ENCODE measurements at regions not wholly inside any gene's neighbourhood (a gene's known extent, or its start where the extent isn't known, plus 50 kb on each side); places are given as distances from the start of the nearest gene placed in this dataset.

DNA sequence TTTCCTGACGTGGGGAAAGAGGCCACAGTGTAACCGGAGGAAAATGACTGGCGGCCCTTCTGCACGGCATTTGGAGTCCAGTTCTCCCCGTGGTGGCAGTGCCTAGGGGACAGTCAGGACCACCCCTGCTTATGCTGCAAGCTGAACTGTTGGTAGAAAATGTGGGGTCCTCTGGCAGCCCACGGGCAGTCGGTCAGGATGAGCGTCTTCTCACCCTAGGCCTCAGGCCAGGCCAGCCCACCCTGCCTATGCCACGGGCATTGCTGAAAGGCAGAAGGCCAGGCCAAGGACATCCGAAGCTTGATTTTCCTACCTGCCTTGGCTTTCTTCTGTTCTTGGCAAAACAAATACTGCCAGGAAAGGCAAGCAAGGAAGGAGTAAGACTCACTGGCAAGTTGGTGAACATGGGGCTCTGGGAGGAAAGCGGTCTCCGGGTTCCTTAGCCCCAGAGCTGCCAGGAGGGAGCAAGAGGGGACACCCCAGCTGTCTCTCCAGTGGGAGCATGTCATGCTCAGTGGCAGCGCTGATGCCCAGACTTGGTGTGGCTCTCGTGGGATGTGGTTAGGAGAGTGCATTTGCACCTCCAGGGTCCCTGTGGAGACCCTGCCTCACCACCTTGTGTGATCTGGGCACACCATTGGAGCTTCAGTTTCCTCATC, 311.6 kb downstream of the QKI start:
- no peak for TF ChIP-seq POLR2AphosphoS5 (IDR thresholded peaks at IDR 0.05; ENCODE audit: low read depth, low read length)
- TF ChIP-seq TAF1 (IDR thresholded peaks at IDR 0.05; ENCODE audit: borderline replicate concordance, insufficient read depth, low read length) = no peak
- no peak for TF ChIP-seq REST (IDR thresholded peaks at IDR 0.05; ENCODE audit: insufficient read depth in 1 of 2, low read depth in 2 of 2, low read length in 2 of 2)
- TF ChIP-seq SIN3A (IDR thresholded peaks at IDR 0.05; ENCODE audit: borderline replicate concordance, insufficient read depth, low read length) = no peak
- TF ChIP-seq FOXP2 (optimal IDR thresholded peaks at IDR 0.05; ENCODE audit: borderline replicate concordance, extremely low read depth, extremely low read length, insufficient read depth) = no peak

- TF ChIP-seq SIN3A (IDR thresholded peaks at IDR 0.05; ENCODE audit: borderline replicate concordance, insufficient read depth, low read length) (no peak), REST (IDR thresholded peaks at IDR 0.05; ENCODE audit: insufficient read depth in 1 of 2, low read depth in 2 of 2, low read length in 2 of 2) (no peak), TAF1 (IDR thresholded peaks at IDR 0.05; ENCODE audit: borderline replicate concordance, insufficient read depth, low read length) (no peak), POLR2AphosphoS5 (IDR thresholded peaks at IDR 0.05; ENCODE audit: low read depth, low read length) (no peak), FOXP2 (optimal IDR thresholded peaks at IDR 0.05; ENCODE audit: borderline replicate concordance, extremely low read depth, extremely low read length, insufficient read depth) (no peak)
These were observed 310.8 kb downstream of the QKI start for GRCh38 chr6:163725008-163725941.

GRCh38 chr6:163724196-163724595, 309.7 kb downstream of the QKI start:
- TF ChIP-seq REST (IDR thresholded peaks at IDR 0.05; ENCODE audit: insufficient read depth in 1 of 2, low read depth in 2 of 2, low read length in 2 of 2) (no peak), SIN3A (IDR thresholded peaks at IDR 0.05; ENCODE audit: borderline replicate concordance, insufficient read depth, low read length) (no peak), TAF1 (IDR thresholded peaks at IDR 0.05; ENCODE audit: borderline replicate concordance, insufficient read depth, low read length) (no peak), POLR2AphosphoS5 (IDR thresholded peaks at IDR 0.05; ENCODE audit: low read depth, low read length) (no peak), FOXP2 (optimal IDR thresholded peaks at IDR 0.05; ENCODE audit: borderline replicate concordance, extremely low read depth, extremely low read length, insufficient read depth) (no peak)

DNA sequence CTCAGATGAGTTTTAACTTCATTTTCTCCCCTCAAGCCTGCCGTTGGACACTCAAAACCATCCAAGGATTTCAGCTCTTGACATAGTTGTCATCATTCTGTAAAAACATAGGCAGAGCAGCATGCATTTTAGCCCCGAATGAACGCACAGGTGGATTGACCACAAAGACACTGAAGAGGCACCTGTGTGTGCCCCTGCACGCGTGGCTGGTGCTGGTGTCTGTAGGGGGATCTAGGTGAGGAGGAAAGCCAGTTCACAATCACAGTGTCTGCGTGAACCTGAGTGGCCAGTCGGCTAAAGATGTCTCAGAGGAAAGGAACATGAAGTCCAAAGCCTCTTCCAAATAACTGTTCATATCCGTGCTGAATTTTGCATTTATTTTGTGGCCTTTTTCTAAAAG, 309.2 kb downstream of the QKI start:
- TF ChIP-seq REST (IDR thresholded peaks at IDR 0.05; ENCODE audit: insufficient read depth in 1 of 2, low read depth in 2 of 2, low read length in 2 of 2) (no peak), POLR2AphosphoS5 (IDR thresholded peaks at IDR 0.05; ENCODE audit: low read depth, low read length) (no peak), SIN3A (IDR thresholded peaks at IDR 0.05; ENCODE audit: borderline replicate concordance, insufficient read depth, low read length) (no peak), TAF1 (IDR thresholded peaks at IDR 0.05; ENCODE audit: borderline replicate concordance, insufficient read depth, low read length) (no peak), FOXP2 (optimal IDR thresholded peaks at IDR 0.05; ENCODE audit: borderline replicate concordance, extremely low read depth, extremely low read length, insufficient read depth) (no peak)
